Pancreas (tissue), 10 donors: ENCODE measurements at regions not wholly inside any gene's neighbourhood (a gene's known extent, or its start where the extent isn't known, plus 50 kb on each side); places are given as distances from the start of the nearest gene placed in this dataset.

Experiments
- ATAC-seq, 4 donors: fragments of 200-7000 bp; cut with Tn5 transposase; one replicate each; pipeline versions ENCODE4 v1.8.0 to v1.9.1; 2020; ENCODE audit warnings: mild to moderate bottlenecking in 4 of 4, moderate library complexity in 4 of 4
- DNase-seq, 6 donors: peaks; one replicate each; pipeline ENCODE4 v3.0.0-alpha.2; 2020
- FAIRE-seq: peaks from 2 replicates; lab custom pipeline; 2012; peaks lifted over from hg19 to GRCh38; lab: Jason Lieb, UNC
- H3K27ac ChIP-seq, 4 donors: fragments of 200-600 bp; sonication (generic); 1 replicate in 3 of 4; 2 replicates in 1 of 4; pipeline versions ENCODE4 v1.5.0 to v1.8.0; 2020
- H3K27me3 ChIP-seq, 4 donors: fragments of 200-600 bp; one replicate each; pipeline ENCODE4 v1.8.0; 2021
- H3K36me3 ChIP-seq, 3 donors: fragments of 200-600 bp; sonication (generic) in 1 of 3; one replicate each; pipeline versions ENCODE4 v1.5.0 to v1.8.0; 2020 to 2021
- H3K4me1 ChIP-seq, 3 donors: fragments of 200-600 bp; one replicate each; pipeline ENCODE4 v1.8.0; 2021
- H3K4me3 ChIP-seq, 4 donors: fragments of 200-600 bp; sonication (generic) in 2 of 4; one replicate each; pipeline versions ENCODE4 v1.5.0 to v1.8.0; 2020 to 2021
- H3K9me3 ChIP-seq, 4 donors: fragments of 200-600 bp; one replicate each; pipeline ENCODE4 v1.8.0; 2021
- CTCF ChIP-seq, 4 donors: fragments of 200-600 bp; sonication (generic) in 3 of 4; IDR thresholded peaks; one replicate each; pipeline versions ENCODE4 v1.5.0 to v1.8.0; 2021; ENCODE audit warnings: antibody characterized with exemption in 4 of 4
- WGBS, 2 donors: extraction: QIAGEN DNeasy Blood & Tissue Kit; methylation state at CpG; one replicate each; pipeline ENCODE4 v1.1.7; 2013; 5-methylcytosine and 5-hydroxymethylcytosine counted together
- intact Hi-C, 3 donors: fragments of 100-400 bp; cut with DNase I; formaldehyde crosslinking; loops; one replicate each; pipeline versions ENCODE4 v1.11.1 to v1.14.2; 2022
- donor health status: healthy with polysubstance abuse.
- donor health status: DM: no; HTN: no; CAD: no; lungs with moderate emphysema.
- donor health status: DM: no; HTN: no; CAD: no.
- donor health status: control.
- donor health status: control.
- donor health status: Bipolar disorder and iron deficiency.
- donor health status: DM: yes; HTN: yes; CAD: no.
- donor health status: DM: no; HTN: no; CAD: no.
- donor health status: DM: no; HTN: no; CAD: no.
- donor health status: DM: yes; HTN: yes; CAD: no.

GRCh38 chr18:1528964-1529509, 624.4 kb downstream of the ADCYAP1 start:
- Histone ChIP-seq H3K27me3 (no peaks in the 10 kb centered on the region), H3K36me3 (no peaks in the 10 kb centered on the region), H3K27ac (no peak overlapping the region), H3K4me3 (no peak overlapping the region), H3K4me1 (no peaks in the 10 kb centered on the region), H3K9me3 (no peaks in the 10 kb centered on the region)
- no peak for ATAC-seq
- 51 to 59% methylated on average over 2 of the region's 2 CpGs for WGBS, 2 donors
- no peak for FAIRE-seq
- no peak for TF ChIP-seq CTCF (IDR thresholded peaks at IDR 0.05)
- intact Hi-C loops = no loop called here
- DNase-seq = no peak

DNA sequence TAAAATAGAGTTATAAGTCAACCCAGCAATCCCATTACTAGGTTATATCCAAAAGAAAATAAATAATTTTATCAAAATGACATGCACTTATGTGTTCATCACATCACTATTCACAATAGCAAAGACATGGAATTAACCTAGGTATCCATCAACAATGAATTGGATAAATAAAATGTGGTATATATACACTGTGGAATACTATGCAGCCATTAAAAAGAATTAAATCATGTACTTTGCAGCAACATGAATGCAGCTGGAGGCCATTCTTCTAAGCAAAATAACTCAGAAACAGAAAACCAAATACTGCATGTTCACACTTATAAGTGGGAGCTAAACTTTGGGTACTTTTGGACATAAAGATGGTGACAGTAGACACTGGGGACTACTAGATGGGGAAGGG, 626.0 kb downstream of the ADCYAP1 start:
- Histone ChIP-seq H3K36me3 (no peaks in the 10 kb centered on the region), H3K9me3 (no peaks in the 10 kb centered on the region), H3K27me3 (no peaks in the 10 kb centered on the region), H3K4me1 (no peaks in the 10 kb centered on the region), H3K27ac (no peak overlapping the region), H3K4me3 (no peak overlapping the region)
- DNase-seq = no peak
- FAIRE-seq = no peak
- ATAC-seq = no peak
- intact Hi-C loops = no loop called here
- no peak for TF ChIP-seq CTCF (IDR thresholded peaks at IDR 0.05)

- Histone ChIP-seq H3K4me1 (no peaks in the 10 kb centered on the region), H3K27ac (no peak overlapping the region), H3K36me3 (no peaks in the 10 kb centered on the region), H3K4me3 (no peak overlapping the region), H3K27me3 (no peaks in the 10 kb centered on the region), H3K9me3 (no peaks in the 10 kb centered on the region)
- WGBS, 2 donors = 66 to 85% methylated on average over 2 of the region's 2 CpGs
- DNase-seq (no peak), ATAC-seq (no peak), FAIRE-seq (no peak)
- intact Hi-C loops = no loop called here
- no peak for TF ChIP-seq CTCF (IDR thresholded peaks at IDR 0.05)
Measured at GRCh38 chr18:1539276-1539675, 634.6 kb downstream of the ADCYAP1 start.

DNA sequence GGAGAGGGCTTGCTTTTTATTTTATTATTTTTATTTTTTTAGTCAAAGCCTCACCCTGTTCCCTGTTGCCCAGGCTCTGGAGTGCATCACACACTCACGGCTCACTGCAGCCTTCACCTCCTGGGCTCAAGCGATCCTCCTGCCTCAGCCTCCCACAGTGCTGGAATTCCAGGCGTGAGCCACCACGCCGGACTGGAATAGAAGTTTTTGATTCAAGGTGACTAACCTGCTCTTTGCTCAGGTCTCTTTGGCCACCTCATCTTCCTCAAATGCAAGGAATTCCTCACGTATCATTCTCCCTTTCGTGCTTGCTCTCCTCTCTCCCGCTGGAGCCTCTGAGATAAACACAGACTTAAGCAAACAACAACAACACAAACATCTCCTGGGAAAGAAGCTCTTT, 636.8 kb downstream of the ADCYAP1 start:
- no peaks in the 10 kb centered on the region for H3K4me1 ChIP-seq
- H3K36me3 ChIP-seq = no peaks in the 10 kb centered on the region
- ATAC-seq = no peak
- H3K27ac ChIP-seq = no peak overlapping the region
- no peak for FAIRE-seq
- 47 to 52% methylated on average over 8 of the region's 8 CpGs for WGBS, 2 donors
- H3K27me3 ChIP-seq = no peaks in the 10 kb centered on the region
- DNase-seq = no peak
- no peak overlapping the region for H3K4me3 ChIP-seq
- H3K9me3 ChIP-seq = no peaks in the 10 kb centered on the region
- TF ChIP-seq CTCF (IDR thresholded peaks at IDR 0.05) = no peak
- intact Hi-C loops = no loop called here

DNA sequence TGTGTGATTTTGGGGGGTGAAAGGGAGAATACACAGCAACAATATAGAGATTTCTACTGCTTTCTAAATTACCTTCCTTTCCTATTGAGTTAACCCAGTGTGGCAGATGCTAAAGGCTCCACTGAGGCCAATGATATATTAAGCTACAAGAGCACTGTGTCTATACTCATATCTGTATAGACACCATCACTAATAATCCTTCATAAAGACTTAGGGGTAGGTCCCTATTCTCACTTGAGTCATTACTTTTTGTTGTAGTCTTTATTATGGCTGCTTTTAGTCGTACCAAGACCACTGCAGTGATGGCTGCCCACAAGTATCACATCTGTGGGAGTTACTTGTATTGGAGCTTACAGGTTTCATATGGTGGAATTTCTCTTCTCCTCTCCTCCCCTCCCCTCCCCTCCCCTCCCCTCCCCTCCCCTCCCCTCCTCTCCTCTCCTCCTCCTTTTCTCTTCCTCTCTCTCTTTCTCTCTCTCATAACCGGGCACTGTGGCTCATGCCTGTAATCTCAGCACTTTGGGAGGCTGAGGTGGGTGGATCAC, 637.6 kb downstream of the ADCYAP1 start:
- Histone ChIP-seq H3K9me3 (no peaks in the 10 kb centered on the region), H3K27ac (no peak overlapping the region), H3K36me3 (no peaks in the 10 kb centered on the region), H3K4me1 (no peaks in the 10 kb centered on the region), H3K27me3 (no peaks in the 10 kb centered on the region), H3K4me3 (no peak overlapping the region)
- no peak for TF ChIP-seq CTCF (IDR thresholded peaks at IDR 0.05)
- WGBS, 2 donors = 58 to 75% methylated on average over 1 of the region's 2 CpGs
- ATAC-seq (no peak), DNase-seq (no peak), FAIRE-seq (no peak)
- intact Hi-C loops = no loop called here
